Colonic mucosa (tissue), 4 donors: ENCODE measurements at regions not wholly inside any gene's neighbourhood (a gene's known extent, or its start where the extent isn't known, plus 50 kb on each side); places are given as distances from the start of the nearest gene placed in this dataset.
"Not testable (repeated sequence)": the region's sequence is repeated elsewhere in the genome, so short reads cannot be mapped to it uniquely, and the experiment has no call there.

ENCODE experiments used
- DNase-seq: peaks from one replicate; pipeline ENCODE4 v3.0.0-alpha.2; 2020
- H3K27ac ChIP-seq: fragments of 200-600 bp; one replicate; pipeline ENCODE4 v1.8.0; 2021
- H3K27me3 ChIP-seq: fragments of 200-600 bp; one replicate; pipeline ENCODE4 v1.8.0; 2021
- H3K36me3 ChIP-seq: fragments of 200-600 bp; one replicate; pipeline ENCODE4 v1.8.0; 2021
- H3K4me1 ChIP-seq: fragments of 200-600 bp; one replicate; pipeline ENCODE4 v1.8.0; 2021; ENCODE audit warnings: mild to moderate bottlenecking
- H3K4me3 ChIP-seq: fragments of 200-600 bp; one replicate; pipeline ENCODE4 v1.8.0; 2021
- H3K9ac ChIP-seq, 2 donors: one replicate each; pipeline ENCODE4 v1.7.0; 2013; ENCODE audit warnings: control low read depth in 2 of 2, low read depth in 2 of 2, low read length in 2 of 2
- H3K9me3 ChIP-seq: fragments of 200-600 bp; one replicate; pipeline ENCODE4 v1.8.0; 2021
- intact Hi-C: fragments of 100-400 bp; cut with DNase I; formaldehyde crosslinking; loops from one replicate; pipeline ENCODE4 v1.14.1; 2022
- TF ChIP-seq, protein P1 (sequence below): fragments of 200-600 bp; IDR thresholded peaks from one replicate; pipeline ENCODE4 v1.8.0; 2022; ENCODE audit warnings: antibody characterized with exemption, mild to moderate bottlenecking
- donor health status: healthy.
- donor health status: DM: no; HTN: no; CAD: no.
- donor health status: DM: no; HTN: no; CAD: no.

DNA sequence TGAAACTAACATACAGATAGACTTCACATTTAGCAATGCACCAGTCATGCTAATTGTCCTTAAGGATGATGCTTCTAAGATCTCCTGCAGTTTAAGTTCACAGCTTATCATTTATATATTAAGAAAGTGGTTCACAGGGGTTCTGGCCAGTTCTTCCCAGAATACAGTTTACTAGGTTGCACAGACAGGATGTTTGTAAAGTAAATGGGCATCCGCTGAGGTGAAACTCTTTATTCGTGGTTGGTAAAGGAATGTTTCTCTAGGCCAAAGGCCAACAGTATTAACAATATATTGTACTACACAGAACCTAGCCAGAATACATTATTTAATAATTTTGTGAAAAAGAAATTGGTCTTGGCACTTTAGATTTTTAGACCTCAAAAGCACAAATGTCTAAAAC is 1427.3 kb downstream of the CDH8 start:
- H3K9ac ChIP-seq, result no peak overlapping the region
- H3K9me3 ChIP-seq, result no peaks in the 10 kb centered on the region
- DNase-seq, result no peak
- no peak overlapping the region for H3K4me3 ChIP-seq
- TF ChIP-seq, protein P1, sequence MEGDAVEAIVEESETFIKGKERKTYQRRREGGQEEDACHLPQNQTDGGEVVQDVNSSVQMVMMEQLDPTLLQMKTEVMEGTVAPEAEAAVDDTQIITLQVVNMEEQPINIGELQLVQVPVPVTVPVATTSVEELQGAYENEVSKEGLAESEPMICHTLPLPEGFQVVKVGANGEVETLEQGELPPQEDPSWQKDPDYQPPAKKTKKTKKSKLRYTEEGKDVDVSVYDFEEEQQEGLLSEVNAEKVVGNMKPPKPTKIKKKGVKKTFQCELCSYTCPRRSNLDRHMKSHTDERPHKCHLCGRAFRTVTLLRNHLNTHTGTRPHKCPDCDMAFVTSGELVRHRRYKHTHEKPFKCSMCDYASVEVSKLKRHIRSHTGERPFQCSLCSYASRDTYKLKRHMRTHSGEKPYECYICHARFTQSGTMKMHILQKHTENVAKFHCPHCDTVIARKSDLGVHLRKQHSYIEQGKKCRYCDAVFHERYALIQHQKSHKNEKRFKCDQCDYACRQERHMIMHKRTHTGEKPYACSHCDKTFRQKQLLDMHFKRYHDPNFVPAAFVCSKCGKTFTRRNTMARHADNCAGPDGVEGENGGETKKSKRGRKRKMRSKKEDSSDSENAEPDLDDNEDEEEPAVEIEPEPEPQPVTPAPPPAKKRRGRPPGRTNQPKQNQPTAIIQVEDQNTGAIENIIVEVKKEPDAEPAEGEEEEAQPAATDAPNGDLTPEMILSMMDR, result no peak
- H3K27ac ChIP-seq, result no peak overlapping the region
- H3K36me3 ChIP-seq, result no peaks in the 10 kb centered on the region
- no peaks in the 10 kb centered on the region for H3K27me3 ChIP-seq
- intact Hi-C loops, result no loop called here
- H3K4me1 ChIP-seq, result no peaks in the 10 kb centered on the region

- DNase-seq, result not testable (repeated sequence)
Observed at GRCh38 chr16:60605652-60606051, 1430.6 kb downstream of the CDH8 start.

GRCh38 chr16:60605176-60605575 is 1431.1 kb downstream of the CDH8 start:
- no peaks in the 10 kb centered on the region for H3K27me3 ChIP-seq
- TF ChIP-seq, protein P1, result no peak
- no peak for DNase-seq

More at GRCh38 chr16:60605652-60606051, 1430.6 kb downstream of the CDH8 start:
- H3K9ac ChIP-seq, H3K27me3 ChIP-seq, intact Hi-C loops, H3K27ac ChIP-seq, H3K36me3 ChIP-seq, H3K9me3 ChIP-seq, H3K4me3 ChIP-seq, H3K4me1 ChIP-seq: not testable (repeated sequence)

DNA sequence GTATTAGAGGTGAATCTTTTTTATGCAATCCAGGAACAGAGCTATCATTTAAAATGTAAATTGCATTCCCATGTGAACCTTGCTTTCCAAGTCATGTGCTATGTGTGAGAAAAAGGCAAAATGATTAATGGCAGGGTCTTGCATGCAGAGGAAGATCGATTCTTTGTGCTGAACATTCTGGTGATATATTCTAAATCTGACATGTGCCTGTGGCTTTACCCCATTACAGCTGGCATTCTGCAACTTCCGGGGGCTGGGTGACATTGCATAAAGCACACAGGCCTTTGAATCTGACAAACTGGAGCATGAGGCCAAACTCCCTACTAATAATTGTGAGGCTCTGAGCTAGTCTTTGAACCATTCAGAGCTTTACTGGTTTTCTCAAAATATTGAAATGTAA is 1449.7 kb downstream of the CDH8 start:
- intact Hi-C loops, result no loop called here

More at GRCh38 chr16:60605176-60605575, 1431.1 kb downstream of the CDH8 start:
- H3K9me3 ChIP-seq, result no peaks in the 10 kb centered on the region
- H3K36me3 ChIP-seq, result no peaks in the 10 kb centered on the region
- H3K9ac ChIP-seq, result no peak overlapping the region
- H3K4me1 ChIP-seq, result no peaks in the 10 kb centered on the region
- intact Hi-C loops, result no loop called here
- H3K27ac ChIP-seq, result no peak overlapping the region
- no peak overlapping the region for H3K4me3 ChIP-seq

DNA sequence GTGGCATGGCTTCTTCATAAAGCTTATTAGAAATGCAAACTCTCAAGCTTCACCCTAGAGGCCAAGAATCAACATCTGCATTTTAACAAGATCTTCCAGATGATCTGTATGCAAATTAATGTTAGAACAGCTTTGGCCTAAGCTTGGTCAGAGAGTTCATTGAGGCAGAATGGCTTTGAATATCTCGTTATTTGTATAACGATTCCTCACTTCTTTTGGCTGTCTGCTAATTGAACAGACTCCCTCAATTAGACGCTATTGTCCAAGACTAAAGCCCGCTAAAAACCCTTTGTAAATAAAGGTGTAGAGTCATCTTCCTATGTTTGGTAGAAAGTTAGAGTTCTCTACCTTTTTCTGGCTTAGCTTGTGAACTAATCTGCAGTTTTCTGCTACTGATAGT is 1453.7 kb downstream of the CDH8 start:
- intact Hi-C loops, result no loop called here
- no peak overlapping the region for H3K4me3 ChIP-seq
- TF ChIP-seq, protein P1, result no peak
- no peaks in the 10 kb centered on the region for H3K9me3 ChIP-seq
- no peaks in the 10 kb centered on the region for H3K36me3 ChIP-seq
- H3K27ac ChIP-seq, result no peak overlapping the region
- H3K27me3 ChIP-seq, result no peaks in the 10 kb centered on the region
- DNase-seq, result no peak
- no peak overlapping the region for H3K9ac ChIP-seq
- no peaks in the 10 kb centered on the region for H3K4me1 ChIP-seq

More for the DNA sequence above, 1449.7 kb downstream of the CDH8 start:
- Histone ChIP-seq H3K27ac (no peak overlapping the region), H3K4me3 (no peak overlapping the region), H3K27me3 (no peaks in the 10 kb centered on the region), H3K4me1 (no peaks in the 10 kb centered on the region), H3K9me3 (no peaks in the 10 kb centered on the region), H3K36me3 (no peaks in the 10 kb centered on the region), H3K9ac (no peak overlapping the region)
- TF ChIP-seq, protein P1, result no peak
- DNase-seq, result no peak

- Histone ChIP-seq H3K4me1 (no peaks in the 10 kb centered on the region), H3K27ac (no peak overlapping the region), H3K27me3 (no peaks in the 10 kb centered on the region), H3K4me3 (no peak overlapping the region), H3K9me3 (no peaks in the 10 kb centered on the region), H3K36me3 (no peaks in the 10 kb centered on the region), H3K9ac (no peak overlapping the region)
- intact Hi-C loops, result no loop called here
- TF ChIP-seq, protein P1, result no peak
- no peak for DNase-seq
Observed at GRCh38 chr16:60566901-60567300, 1469.3 kb downstream of the CDH8 start.
